ENCODE measurements at regions not wholly inside any gene's neighbourhood (a gene's known extent, or its start where the extent isn't known, plus 50 kb on each side); places are given as distances from the start of the nearest gene placed in this dataset.
"Not testable (repeated sequence)": the region's sequence is repeated elsewhere in the genome, so short reads cannot be mapped to it uniquely, and the experiment has no call there.

DNA sequence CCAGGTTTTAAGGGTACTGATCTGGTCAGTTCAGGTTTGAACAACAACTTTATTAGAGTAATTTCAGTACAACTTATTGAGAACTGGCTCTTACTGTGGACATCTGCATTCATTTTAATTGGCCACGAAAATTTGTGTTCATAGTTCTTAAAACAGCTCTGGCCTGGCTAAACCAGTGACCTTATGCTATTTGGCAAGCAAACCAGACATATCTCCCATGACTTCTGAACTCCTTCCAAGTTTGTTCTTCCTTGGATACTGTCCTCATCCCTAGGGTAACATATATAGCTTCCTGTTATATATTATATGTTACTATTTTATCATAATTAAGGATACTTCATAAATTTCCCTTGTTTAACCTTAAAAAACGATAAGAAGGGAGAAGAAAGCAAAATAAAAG lies 841.9 kb downstream of the TRAM1L1 start:
- DNase-seq = no peak
- H3K4me3 ChIP-seq (ENCODE audit: low read length) = no peak overlapping the region
- no peaks in the 10 kb centered on the region for H3K36me3 ChIP-seq (replicated peaks; ENCODE audit: insufficient read depth, low read length)
- no peaks in the 10 kb centered on the region for H3K79me2 ChIP-seq (ENCODE audit: low read length)
- H3K9ac ChIP-seq (ENCODE audit: low read length) = no peak overlapping the region
- no peak overlapping the region for H3K4me2 ChIP-seq (ENCODE audit: low read depth, low read length)
- TF ChIP-seq, protein P1, sequence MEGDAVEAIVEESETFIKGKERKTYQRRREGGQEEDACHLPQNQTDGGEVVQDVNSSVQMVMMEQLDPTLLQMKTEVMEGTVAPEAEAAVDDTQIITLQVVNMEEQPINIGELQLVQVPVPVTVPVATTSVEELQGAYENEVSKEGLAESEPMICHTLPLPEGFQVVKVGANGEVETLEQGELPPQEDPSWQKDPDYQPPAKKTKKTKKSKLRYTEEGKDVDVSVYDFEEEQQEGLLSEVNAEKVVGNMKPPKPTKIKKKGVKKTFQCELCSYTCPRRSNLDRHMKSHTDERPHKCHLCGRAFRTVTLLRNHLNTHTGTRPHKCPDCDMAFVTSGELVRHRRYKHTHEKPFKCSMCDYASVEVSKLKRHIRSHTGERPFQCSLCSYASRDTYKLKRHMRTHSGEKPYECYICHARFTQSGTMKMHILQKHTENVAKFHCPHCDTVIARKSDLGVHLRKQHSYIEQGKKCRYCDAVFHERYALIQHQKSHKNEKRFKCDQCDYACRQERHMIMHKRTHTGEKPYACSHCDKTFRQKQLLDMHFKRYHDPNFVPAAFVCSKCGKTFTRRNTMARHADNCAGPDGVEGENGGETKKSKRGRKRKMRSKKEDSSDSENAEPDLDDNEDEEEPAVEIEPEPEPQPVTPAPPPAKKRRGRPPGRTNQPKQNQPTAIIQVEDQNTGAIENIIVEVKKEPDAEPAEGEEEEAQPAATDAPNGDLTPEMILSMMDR (IDR thresholded peaks at IDR 0.05; ENCODE audit: low read length) = no peak
- TF ChIP-seq EZH2phosphoT487 (IDR thresholded peaks at IDR 0.05; ENCODE audit: low read length) (no peak), EZH2 (optimal IDR thresholded peaks at IDR 0.05; ENCODE audit: low read depth, low read length) (no peak)
- H3K27ac ChIP-seq (ENCODE audit: low read length) = no peak overlapping the region
- H3K4me1 ChIP-seq (ENCODE audit: low read length) = no peaks in the 10 kb centered on the region
- no peaks in the 10 kb centered on the region for H3F3A ChIP-seq (ENCODE audit: insufficient read depth, low read length)
- H4K20me1 ChIP-seq (ENCODE audit: insufficient read depth, low read length) = no peaks in the 10 kb centered on the region
- H3K27me3 ChIP-seq (replicated peaks; ENCODE audit: insufficient read depth, low read length) = no peaks in the 10 kb centered on the region
- no peak overlapping the region for H2AFZ ChIP-seq (ENCODE audit: low read length)
- no peaks in the 10 kb centered on the region for H3K9me2 ChIP-seq (replicated peaks; ENCODE audit: insufficient read depth, low read length)
- no peaks in the 10 kb centered on the region for H3K9me3 ChIP-seq (replicated peaks; ENCODE audit: insufficient read depth, low read length)

DNA sequence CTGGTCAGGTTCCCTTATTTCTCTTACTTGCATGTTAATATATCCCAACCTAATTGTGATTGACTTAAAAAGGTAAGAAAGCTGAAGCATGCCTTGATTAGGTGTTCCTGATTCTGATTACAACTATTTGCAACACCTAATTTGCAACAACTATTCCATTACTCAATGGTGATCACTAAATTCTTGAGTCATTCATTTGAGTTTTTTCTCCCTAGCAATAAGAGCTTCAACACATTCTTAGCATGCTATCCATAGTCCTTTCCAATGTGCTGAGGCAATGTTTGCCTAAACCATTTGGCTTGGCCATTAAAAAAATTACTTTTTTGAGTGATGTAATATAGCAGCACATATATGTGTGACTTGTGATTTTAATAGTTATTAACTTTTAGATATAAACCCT lies 851.4 kb downstream of the TRAM1L1 start:
- no peak overlapping the region for H3K4me3 ChIP-seq (ENCODE audit: low read length)
- H3K4me2 ChIP-seq (ENCODE audit: low read depth, low read length) = no peak overlapping the region
- H3K79me2 ChIP-seq (ENCODE audit: low read length) = no peaks in the 10 kb centered on the region
- H3K4me1 ChIP-seq (ENCODE audit: low read length) = no peaks in the 10 kb centered on the region
- H2AFZ ChIP-seq (ENCODE audit: low read length) = no peak overlapping the region
- no peak overlapping the region for H3K9ac ChIP-seq (ENCODE audit: low read length)
- H3K27me3 ChIP-seq (replicated peaks; ENCODE audit: insufficient read depth, low read length) = no peaks in the 10 kb centered on the region
- TF ChIP-seq, protein P1 (IDR thresholded peaks at IDR 0.05; ENCODE audit: low read length) = no peak
- TF ChIP-seq EZH2 (optimal IDR thresholded peaks at IDR 0.05; ENCODE audit: low read depth, low read length) (no peak), EZH2phosphoT487 (IDR thresholded peaks at IDR 0.05; ENCODE audit: low read length) (no peak)
- no peaks in the 10 kb centered on the region for H3K36me3 ChIP-seq (replicated peaks; ENCODE audit: insufficient read depth, low read length)
- no peak for DNase-seq
- H4K20me1 ChIP-seq (ENCODE audit: insufficient read depth, low read length) = no peaks in the 10 kb centered on the region
- no peaks in the 10 kb centered on the region for H3F3A ChIP-seq (ENCODE audit: insufficient read depth, low read length)
- no peaks in the 10 kb centered on the region for H3K9me3 ChIP-seq (replicated peaks; ENCODE audit: insufficient read depth, low read length)
- H3K9me2 ChIP-seq (replicated peaks; ENCODE audit: insufficient read depth, low read length) = no peaks in the 10 kb centered on the region
- H3K27ac ChIP-seq (ENCODE audit: low read length) = no peak overlapping the region

DNA sequence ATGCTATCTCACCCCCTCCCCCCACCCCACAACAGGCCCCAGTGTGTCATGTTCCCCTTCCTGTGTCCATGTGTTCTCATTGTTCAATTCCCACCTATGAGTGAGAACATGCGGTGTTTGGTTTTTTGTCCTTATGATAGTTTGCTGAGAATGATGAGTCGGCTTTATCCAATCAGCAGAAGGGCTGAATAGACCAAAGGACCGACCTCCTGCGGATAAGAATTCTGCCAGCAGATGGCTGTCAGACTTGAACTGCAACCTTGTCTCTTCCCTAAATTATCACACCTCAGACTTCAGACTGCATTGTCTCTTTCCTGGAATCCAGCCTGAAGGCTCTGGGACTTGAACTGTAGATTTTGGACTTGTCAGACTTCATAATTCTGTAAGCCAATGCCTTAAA lies 853.4 kb downstream of the TRAM1L1 start:
- not testable (repeated sequence) for H2AFZ ChIP-seq (ENCODE audit: low read length)

DNA sequence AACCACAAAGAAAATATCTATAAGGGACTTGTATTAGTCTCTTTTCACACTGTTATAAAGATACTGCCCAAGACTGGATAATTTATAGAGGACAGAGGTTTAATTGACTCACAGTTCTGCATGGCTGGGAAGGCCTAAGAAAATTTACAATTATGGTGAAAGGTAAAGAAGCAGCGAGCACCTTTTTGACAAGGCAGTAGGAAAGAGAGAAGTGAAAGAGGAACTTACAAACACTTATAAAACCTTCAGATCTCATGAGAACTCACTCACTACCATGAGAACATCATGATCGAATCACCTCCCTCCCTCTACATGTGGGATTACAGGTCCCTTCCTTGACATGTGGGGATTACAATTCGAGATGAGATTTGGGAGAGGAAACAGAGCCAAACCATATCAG lies 856.0 kb downstream of the TRAM1L1 start:
- no peaks in the 10 kb centered on the region for H3K9me3 ChIP-seq (replicated peaks; ENCODE audit: insufficient read depth, low read length)
- no peaks in the 10 kb centered on the region for H3K36me3 ChIP-seq (replicated peaks; ENCODE audit: insufficient read depth, low read length)
- no peaks in the 10 kb centered on the region for H3K9me2 ChIP-seq (replicated peaks; ENCODE audit: insufficient read depth, low read length)
- H3K9ac ChIP-seq (ENCODE audit: low read length) = no peak overlapping the region
- no peak overlapping the region for H3K4me3 ChIP-seq (ENCODE audit: low read length)
- H3K27ac ChIP-seq (ENCODE audit: low read length) = no peak overlapping the region
- H3K79me2 ChIP-seq (ENCODE audit: low read length) = no peaks in the 10 kb centered on the region
- no peaks in the 10 kb centered on the region for H3K4me1 ChIP-seq (ENCODE audit: low read length)
- TF ChIP-seq, protein P1 (IDR thresholded peaks at IDR 0.05; ENCODE audit: low read length) = no peak
- TF ChIP-seq EZH2 (optimal IDR thresholded peaks at IDR 0.05; ENCODE audit: low read depth, low read length) (no peak), EZH2phosphoT487 (IDR thresholded peaks at IDR 0.05; ENCODE audit: low read length) (no peak)
- DNase-seq = no peak
- H3K4me2 ChIP-seq (ENCODE audit: low read depth, low read length) = no peak overlapping the region
- H3F3A ChIP-seq (ENCODE audit: insufficient read depth, low read length) = no peaks in the 10 kb centered on the region
- H3K27me3 ChIP-seq (replicated peaks; ENCODE audit: insufficient read depth, low read length) = no peaks in the 10 kb centered on the region
- H2AFZ ChIP-seq (ENCODE audit: low read length) = no peak overlapping the region
- no peaks in the 10 kb centered on the region for H4K20me1 ChIP-seq (ENCODE audit: insufficient read depth, low read length)

More for the DNA sequence above, 853.4 kb downstream of the TRAM1L1 start:
- not testable (repeated sequence) for H3K27me3 ChIP-seq (replicated peaks; ENCODE audit: insufficient read depth, low read length); H3K27ac ChIP-seq (ENCODE audit: low read length); H3K36me3 ChIP-seq (replicated peaks; ENCODE audit: insufficient read depth, low read length); DNase-seq; H4K20me1 ChIP-seq (ENCODE audit: insufficient read depth, low read length); H3K79me2 ChIP-seq (ENCODE audit: low read length); H3F3A ChIP-seq (ENCODE audit: insufficient read depth, low read length); H3K9me2 ChIP-seq (replicated peaks; ENCODE audit: insufficient read depth, low read length); H3K9ac ChIP-seq (ENCODE audit: low read length); H3K4me1 ChIP-seq (ENCODE audit: low read length); H3K4me2 ChIP-seq (ENCODE audit: low read depth, low read length); H3K9me3 ChIP-seq (replicated peaks; ENCODE audit: insufficient read depth, low read length); H3K4me3 ChIP-seq (ENCODE audit: low read length)

Data from MM.1S (cell line).